B cell (primary cell): ENCODE measurements at regions not wholly inside any gene's neighbourhood (a gene's known extent, or its start where the extent isn't known, plus 50 kb on each side); places are given as distances from the start of the nearest gene placed in this dataset.

Experiments
- ATAC-seq: fragments of 200-7000 bp; cut with Tn5 transposase; one replicate; pipeline ENCODE4 v1.10.0; 2021; ENCODE audit warnings: low read depth, mild to moderate bottlenecking, moderate number of reproducible peaks, moderate library complexity
- CTCF ChIA-PET: fragments of 350-600 bp; sonication (Branson Sonifier 250); formaldehyde crosslinking; loops from one replicate; lab custom pipeline; 2021; ENCODE audit warnings: antibody characterized with exemption, inconsistent platforms; lab: Charles Lee
- POLR2A ChIA-PET: fragments of 350-600 bp; sonication (Branson Sonifier 250); formaldehyde crosslinking; loops from one replicate; lab custom pipeline; 2021; ENCODE audit warnings: antibody characterized with exemption; lab: Charles Lee
- DNase-seq: peaks from one replicate; pipeline ENCODE4 v3.0.0; 2013
- H2AFZ ChIP-seq: 2 replicates; pipeline ENCODE4 v1.6.1; 2012; ENCODE audit warnings: mild to moderate bottlenecking, low read depth, low read length; ENCODE audit not compliant: insufficient read depth, poor library complexity, severe bottlenecking
- H3K27ac ChIP-seq, 2 donors: 1 replicate in 1 of 2; 2 replicates in 1 of 2; pipeline ENCODE4 v1.5.1; 2012 to 2013; ENCODE audit warnings: low read length in 2 of 2, mild to moderate bottlenecking in 2 of 2, moderate library complexity in 1 of 2
- H3K27me3 ChIP-seq, 4 experiments: fragments of 200-600 bp in 1 of 4; sonication (generic) in 1 of 4; replicated peaks in 1 of 4; 1 replicate in 2 of 4; 2 replicates in 2 of 4; pipeline versions ENCODE4 v1.6.1 to v1.7.0; 2013 to 2016; ENCODE audit warnings: low read length in 3 of 4, mild to moderate bottlenecking in 2 of 4, mixed read lengths in 1 of 4, moderate library complexity in 1 of 4; ENCODE audit not compliant: insufficient read depth in 4 of 4, control insufficient read depth in 3 of 4; ENCODE audit errors: control extremely low read depth in 1 of 4
- H3K36me3 ChIP-seq, 2 experiments: replicated peaks in 1 of 2; 1 replicate in 1 of 2; 2 replicates in 1 of 2; pipeline versions ENCODE4 v1.6.1 to v1.7.1; 2013; ENCODE audit warnings: low read length in 1 of 2; ENCODE audit not compliant: insufficient read depth in 2 of 2, control insufficient read depth in 1 of 2; ENCODE audit errors: control extremely low read depth in 1 of 2, extremely low read depth in 1 of 2
- H3K4me1 ChIP-seq, 2 donors: fragments of 200-600 bp in 1 of 2; sonication (generic) in 1 of 2; 1 replicate in 1 of 2; 2 replicates in 1 of 2; pipeline versions ENCODE4 v1.5.1 to v1.6.1; 2013 to 2017; ENCODE audit warnings: low read length in 2 of 2; ENCODE audit not compliant: control insufficient read depth in 2 of 2, insufficient read depth in 2 of 2
- H3K4me2 ChIP-seq: replicated peaks from 2 replicates; pipeline ENCODE3; 2012; ENCODE audit warnings: mild to moderate bottlenecking, low read depth, low read length; ENCODE audit not compliant: poor library complexity, severe bottlenecking
- H3K4me3 ChIP-seq, 5 experiments: fragments of 200-600 bp in 1 of 5; sonication (generic) in 1 of 5; 1 replicate in 3 of 5; 2 replicates in 2 of 5; pipeline versions ENCODE4 v1.5.1 to v1.7.0; 2011 to 2016; ENCODE audit warnings: low read length in 4 of 5, mild to moderate bottlenecking in 4 of 5, low read depth in 2 of 5, control low read depth in 1 of 5, moderate library complexity in 1 of 5; ENCODE audit not compliant: insufficient read depth in 1 of 5; ENCODE audit errors: control extremely low read depth in 1 of 5, extremely low read depth in 1 of 5
- H3K79me2 ChIP-seq: fragments of 200-600 bp; sonication (generic); one replicate; pipeline ENCODE4 v1.6.0; 2016; ENCODE audit warnings: low read length; ENCODE audit not compliant: control insufficient read depth, insufficient read depth
- H3K9ac ChIP-seq: fragments of 200-600 bp; sonication (generic); 2 replicates; pipeline ENCODE4 v1.6.1; 2017; ENCODE audit warnings: mild to moderate bottlenecking, low read length, moderate library complexity
- H3K9me3 ChIP-seq, 3 donors: one replicate each; pipeline versions ENCODE4 v1.6.1 to v1.7.1; 2013; ENCODE audit warnings: low read length in 2 of 3; ENCODE audit not compliant: control insufficient read depth in 2 of 3, insufficient read depth in 1 of 3; ENCODE audit errors: control extremely low read depth in 1 of 3
- H4K20me1 ChIP-seq: 2 replicates; pipeline ENCODE4 v1.6.0; 2012; ENCODE audit warnings: mild to moderate bottlenecking, low read length; ENCODE audit not compliant: insufficient read depth, control insufficient read depth, poor library complexity, severe bottlenecking
- H3K27ac Mint-ChIP-seq: one replicate; pipeline ENCODE4 v1.8.0; 2021; ENCODE audit warnings: mixed read lengths
- H3K27me3 Mint-ChIP-seq: one replicate; pipeline ENCODE4 v1.8.0; 2021; ENCODE audit warnings: mixed read lengths
- H3K4me1 Mint-ChIP-seq: one replicate; pipeline ENCODE4 v1.8.0; 2021; ENCODE audit warnings: mixed read lengths
- H3K4me3 Mint-ChIP-seq: one replicate; pipeline ENCODE4 v1.8.0; 2021; ENCODE audit warnings: mixed read lengths
- H3K9me3 Mint-ChIP-seq: one replicate; pipeline ENCODE4 v1.8.0; 2022; ENCODE audit warnings: mixed read lengths; ENCODE audit not compliant: insufficient read depth
- EZH2 ChIP-seq: IDR thresholded peaks from 2 replicates; pipeline ENCODE4 v1.6.1; 2012; ENCODE audit warnings: borderline replicate concordance, low read depth, mild to moderate bottlenecking, moderate library complexity, low read length; ENCODE audit not compliant: insufficient read depth, poor library complexity, severe bottlenecking
- WGBS: methylation state at CpG from one replicate; pipeline ENCODE4 v1.1.5; 2013; ENCODE audit warnings: missing lambda C conversion rate; ENCODE audit not compliant: insufficient coverage; 5-methylcytosine and 5-hydroxymethylcytosine counted together
- intact Hi-C: fragments of 100-400 bp; cut with micrococcal nuclease; formaldehyde crosslinking; loops from one replicate; pipeline ENCODE4 v1.10.0; 2022
- TF ChIP-seq, protein P1 (sequence below): fragments of 200-600 bp; IDR thresholded peaks from one replicate; pipeline ENCODE4 v1.8.0; 2022; ENCODE audit warnings: antibody characterized with exemption, mild to moderate bottlenecking

- no peak for DNase-seq
- ChIA-PET CTCF (no interaction called here), POLR2A (no interaction called here)
- H3K4me3 ChIP-seq: no peak overlapping the region
- TF ChIP-seq, protein P1, sequence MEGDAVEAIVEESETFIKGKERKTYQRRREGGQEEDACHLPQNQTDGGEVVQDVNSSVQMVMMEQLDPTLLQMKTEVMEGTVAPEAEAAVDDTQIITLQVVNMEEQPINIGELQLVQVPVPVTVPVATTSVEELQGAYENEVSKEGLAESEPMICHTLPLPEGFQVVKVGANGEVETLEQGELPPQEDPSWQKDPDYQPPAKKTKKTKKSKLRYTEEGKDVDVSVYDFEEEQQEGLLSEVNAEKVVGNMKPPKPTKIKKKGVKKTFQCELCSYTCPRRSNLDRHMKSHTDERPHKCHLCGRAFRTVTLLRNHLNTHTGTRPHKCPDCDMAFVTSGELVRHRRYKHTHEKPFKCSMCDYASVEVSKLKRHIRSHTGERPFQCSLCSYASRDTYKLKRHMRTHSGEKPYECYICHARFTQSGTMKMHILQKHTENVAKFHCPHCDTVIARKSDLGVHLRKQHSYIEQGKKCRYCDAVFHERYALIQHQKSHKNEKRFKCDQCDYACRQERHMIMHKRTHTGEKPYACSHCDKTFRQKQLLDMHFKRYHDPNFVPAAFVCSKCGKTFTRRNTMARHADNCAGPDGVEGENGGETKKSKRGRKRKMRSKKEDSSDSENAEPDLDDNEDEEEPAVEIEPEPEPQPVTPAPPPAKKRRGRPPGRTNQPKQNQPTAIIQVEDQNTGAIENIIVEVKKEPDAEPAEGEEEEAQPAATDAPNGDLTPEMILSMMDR: no peak
- no peak for TF ChIP-seq EZH2
- H3K4me2 ChIP-seq: no peak overlapping the region
- WGBS: no CpG with 5 or more reads among the region's 3 CpGs
- Mint-ChIP-seq H3K4me3 (no peak overlapping the region), H3K27ac (no peak overlapping the region), H3K4me1 (no peaks in the 10 kb centered on the region), H3K9me3 (no peaks in the 10 kb centered on the region), H3K27me3 (no peaks in the 10 kb centered on the region)
- no peaks in the 10 kb centered on the region for H3K27me3 ChIP-seq
- intact Hi-C loops: no loop called here
- H4K20me1 ChIP-seq: no peaks in the 10 kb centered on the region
- no peak overlapping the region for H3K9ac ChIP-seq
- no peak overlapping the region for H2AFZ ChIP-seq
- H3K36me3 ChIP-seq: no peaks in the 10 kb centered on the region
- H3K9me3 ChIP-seq: no peaks in the 10 kb centered on the region
- H3K27ac ChIP-seq: no peak overlapping the region
- no peak for ATAC-seq
- no peaks in the 10 kb centered on the region for H3K4me1 ChIP-seq
- H3K79me2 ChIP-seq: no peaks in the 10 kb centered on the region
Measured at GRCh38 chr5:18900644-18901043, 1087.4 kb downstream of the CDH18 start.

GRCh38 chr5:18920966-18921365, 1067.0 kb downstream of the CDH18 start:
- H3K4me1 Mint-ChIP-seq: no peaks in the 10 kb centered on the region
- H3K36me3 ChIP-seq: no peaks in the 10 kb centered on the region
- no peak overlapping the region for H3K4me3 ChIP-seq
- ATAC-seq (no peak), DNase-seq (no peak)
- H3K27me3 Mint-ChIP-seq: no peaks in the 10 kb centered on the region
- no peak overlapping the region for H3K27ac Mint-ChIP-seq
- no peaks in the 10 kb centered on the region for H3K79me2 ChIP-seq
- H3K27ac ChIP-seq: no peak overlapping the region
- H3K4me3 Mint-ChIP-seq: no peak overlapping the region
- intact Hi-C loops: no loop called here
- no peak overlapping the region for H3K9ac ChIP-seq
- POLR2A ChIA-PET: no interaction called here
- H3K4me2 ChIP-seq: no peak overlapping the region
- H3K4me1 ChIP-seq: no peaks in the 10 kb centered on the region
- H3K9me3 Mint-ChIP-seq: no peaks in the 10 kb centered on the region
- H3K9me3 ChIP-seq: no peaks in the 10 kb centered on the region
- CTCF ChIA-PET: no interaction called here
- TF ChIP-seq, protein P1: no peak
- TF ChIP-seq EZH2: no peak
- H3K27me3 ChIP-seq: no peaks in the 10 kb centered on the region
- H2AFZ ChIP-seq: no peak overlapping the region
- H4K20me1 ChIP-seq: no peaks in the 10 kb centered on the region
- 100% methylated on average over 3 of the region's 5 CpGs for WGBS
